Nephron progenitor cell (in vitro differentiated cells): ENCODE measurements at regions not wholly inside any gene's neighbourhood (a gene's known extent, or its start where the extent isn't known, plus 50 kb on each side); places are given as distances from the start of the nearest gene placed in this dataset.

ENCODE experiments used
- DNase-seq: peaks from one replicate; pipeline ENCODE4 v3.0.0; 2021
- H3K27ac Mint-ChIP-seq: 2 replicates; pipeline ENCODE4 v1.8.0; 2021; ENCODE audit warnings: mild to moderate bottlenecking, moderate library complexity, mixed read lengths
- H3K27me3 Mint-ChIP-seq: 2 replicates; pipeline ENCODE4 v1.8.0; 2021; ENCODE audit warnings: mild to moderate bottlenecking, low read depth, mixed read lengths; ENCODE audit not compliant: poor library complexity
- H3K36me3 Mint-ChIP-seq: 2 replicates; pipeline ENCODE4 v1.8.0; 2021; ENCODE audit warnings: low read depth, mixed read lengths
- H3K4me1 Mint-ChIP-seq: 2 replicates; pipeline ENCODE4 v1.8.0; 2021; ENCODE audit warnings: mixed read lengths
- H3K4me3 Mint-ChIP-seq: 2 replicates; pipeline ENCODE4 v1.8.0; 2021; ENCODE audit warnings: mild to moderate bottlenecking, moderate library complexity, mixed read lengths
- H3K9me3 Mint-ChIP-seq: 2 replicates; pipeline ENCODE4 v1.8.0; 2021; ENCODE audit warnings: mild to moderate bottlenecking, moderate library complexity, mixed read lengths
- CTCF ChIP-seq: fragments of 200-600 bp; sonication (generic); IDR thresholded peaks from 2 replicates; pipeline ENCODE4 v1.5.0; 2021; ENCODE audit warnings: antibody characterized with exemption

DNA sequence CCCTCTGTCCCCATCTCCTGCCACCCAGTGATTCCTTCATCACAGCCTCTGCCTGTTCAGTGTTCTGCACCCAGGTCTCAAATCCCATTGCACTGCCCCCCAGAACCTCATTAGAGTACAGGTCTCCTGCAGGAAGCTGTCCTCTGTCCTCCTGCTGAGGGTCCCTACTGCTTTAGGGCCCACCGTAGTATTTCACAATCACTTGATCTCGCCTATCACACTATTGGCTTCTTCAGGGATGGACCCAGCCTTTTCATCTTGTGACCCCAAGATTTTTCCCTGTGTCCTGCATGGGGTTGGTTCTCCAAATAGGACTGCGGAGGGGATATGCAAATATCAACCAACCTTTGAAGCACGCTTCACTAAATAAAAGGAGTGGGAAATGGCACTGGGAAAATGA is 331.1 kb upstream of the AJAP1 start:
- Mint-ChIP-seq H3K4me3 (no peak overlapping the region), H3K9me3 (peaks cover 5% of the 10 kb centered on the region), H3K36me3 (no peaks in the 10 kb centered on the region), H3K27me3 (peaks cover 7% of the 10 kb centered on the region), H3K4me1 (peaks cover 17% of the 10 kb centered on the region), H3K27ac (no peak overlapping the region)
- no peak for DNase-seq
- TF ChIP-seq CTCF, result no peak

GRCh38 chr1:4324525-4324924 is 329.9 kb upstream of the AJAP1 start:
- H3K9me3 Mint-ChIP-seq, result peaks cover 5% of the 10 kb centered on the region
- peaks cover 17% of the 10 kb centered on the region for H3K4me1 Mint-ChIP-seq
- no peak overlapping the region for H3K4me3 Mint-ChIP-seq
- H3K36me3 Mint-ChIP-seq, result no peaks in the 10 kb centered on the region
- peaks cover 3% of the 10 kb centered on the region for H3K27me3 Mint-ChIP-seq
- no peak for DNase-seq
- H3K27ac Mint-ChIP-seq, result no peak overlapping the region
- no peak for TF ChIP-seq CTCF

DNA sequence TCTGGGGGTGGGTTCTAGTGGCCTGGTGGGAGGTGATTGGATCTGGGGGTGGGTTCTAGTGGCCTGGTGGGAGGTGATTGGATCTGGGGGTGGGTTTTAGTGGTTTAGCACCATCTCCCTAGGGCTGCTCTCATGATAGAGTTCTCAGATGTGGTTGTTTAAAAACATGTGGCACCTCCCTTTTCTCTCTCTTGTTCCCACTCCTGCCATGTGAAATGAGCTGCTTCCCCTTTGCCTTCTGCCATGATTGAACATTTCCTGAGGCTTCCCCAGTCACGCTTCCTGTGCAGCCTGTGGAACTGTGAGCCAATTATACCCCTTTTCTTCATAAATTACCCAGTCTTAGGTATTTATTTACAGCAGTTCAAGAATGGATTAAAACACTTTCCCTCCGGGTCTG is 327.3 kb upstream of the AJAP1 start:
- TF ChIP-seq CTCF, result no peak
- no peak overlapping the region for H3K4me3 Mint-ChIP-seq
- peaks cover 22% of the 10 kb centered on the region for H3K4me1 Mint-ChIP-seq
- no peak for DNase-seq
- H3K27ac Mint-ChIP-seq, result peak overlapping the region; percentile 35
- H3K36me3 Mint-ChIP-seq, result no peaks in the 10 kb centered on the region
- no peaks in the 10 kb centered on the region for H3K9me3 Mint-ChIP-seq
- H3K27me3 Mint-ChIP-seq, result peaks cover 13% of the 10 kb centered on the region

GRCh38 chr1:4328402-4329071 is 325.9 kb upstream of the AJAP1 start:
- no peak overlapping the region for H3K27ac Mint-ChIP-seq
- no peaks in the 10 kb centered on the region for H3K36me3 Mint-ChIP-seq
- no peak for TF ChIP-seq CTCF
- H3K4me1 Mint-ChIP-seq, result peaks cover 15% of the 10 kb centered on the region
- H3K9me3 Mint-ChIP-seq, result peaks cover 2% of the 10 kb centered on the region
- DNase-seq, result no peak
- peaks cover 13% of the 10 kb centered on the region for H3K27me3 Mint-ChIP-seq
- H3K4me3 Mint-ChIP-seq, result no peak overlapping the region

DNA sequence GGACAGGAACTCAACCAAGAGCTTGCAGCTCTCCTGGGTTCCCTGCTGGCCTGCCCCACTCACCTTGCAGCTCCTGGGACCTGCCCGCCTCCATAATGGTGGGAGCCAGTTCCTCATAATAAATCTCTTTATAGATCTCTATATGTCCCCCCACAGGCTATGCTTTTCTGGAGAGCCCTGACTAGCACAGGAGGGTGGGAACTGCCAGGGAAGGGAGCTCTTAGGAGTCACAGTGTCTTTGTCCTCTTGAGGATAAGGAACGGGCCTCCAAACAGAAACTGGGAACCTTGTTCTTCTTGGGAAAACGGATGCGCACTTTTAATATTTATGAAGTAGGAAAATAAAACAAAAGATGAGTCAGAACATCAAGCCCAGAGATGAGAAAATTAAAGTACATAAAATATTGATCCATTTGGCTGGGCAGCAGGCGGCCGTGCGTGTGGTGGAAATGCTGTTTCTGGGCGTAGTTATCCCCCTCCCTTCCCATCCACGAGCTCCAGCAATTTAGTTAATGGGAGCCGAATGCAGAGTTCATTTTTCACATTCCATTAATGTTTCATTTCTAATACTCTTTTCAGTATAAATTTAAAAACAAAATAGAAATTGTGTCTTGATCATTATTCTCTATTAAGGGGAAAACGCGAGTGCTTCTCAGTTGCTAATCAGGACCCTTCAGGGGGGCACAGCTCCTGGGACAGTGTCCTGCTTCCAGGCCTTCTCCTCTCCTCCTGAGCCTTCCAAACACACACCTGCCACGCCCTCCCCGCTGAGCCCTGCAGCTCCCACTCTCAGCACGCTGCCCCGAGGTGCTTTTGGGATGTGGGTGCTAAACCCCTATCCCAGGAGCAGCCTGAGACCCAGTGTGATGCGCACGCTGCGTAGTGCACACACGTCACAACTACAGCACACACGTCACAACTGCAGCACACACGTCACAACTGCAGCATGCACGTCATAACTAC is 323.3 kb upstream of the AJAP1 start:
- Mint-ChIP-seq H3K27ac (no peak overlapping the region), H3K27me3 (peaks cover 13% of the 10 kb centered on the region), H3K36me3 (no peaks in the 10 kb centered on the region), H3K4me3 (no peak overlapping the region), H3K4me1 (peaks cover 5% of the 10 kb centered on the region), H3K9me3 (peaks cover 10% of the 10 kb centered on the region)
- DNase-seq, result no peak
- TF ChIP-seq CTCF, result no peak
